SK-N-SH (cell line): ENCODE measurements at regions not wholly inside any gene's neighbourhood (a gene's known extent, or its start where the extent isn't known, plus 50 kb on each side); places are given as distances from the start of the nearest gene placed in this dataset.

Experiments
- CTCF ChIA-PET: fragments of 300-600, 350-600 bp; formaldehyde crosslinking; extraction: SDS; loops from one replicate; lab custom pipeline; 2021; lab: Yijun Ruan, JAX
- POLR2A ChIA-PET: fragments of 350-600 bp; sonication (Branson Sonifier 250); formaldehyde crosslinking; extraction: SDS; loops from one replicate; lab custom pipeline; 2020; ENCODE audit warnings: antibody characterized with exemption, inconsistent platforms; lab: Yijun Ruan, JAX
- DNase-seq: peaks from one replicate; pipeline ENCODE4 v3.0.0; 2012
- H2AFZ ChIP-seq: fragments of 200-600 bp; sonication (generic); 2 replicates; pipeline ENCODE4 v1.8.1; 2016; ENCODE audit warnings: antibody characterized with exemption, mild to moderate bottlenecking, low read depth
- H3F3A ChIP-seq: fragments of 200-600 bp; sonication (generic); replicated peaks from 2 replicates; pipeline ENCODE3; 2016; ENCODE audit warnings: antibody characterized with exemption, mild to moderate bottlenecking; ENCODE audit not compliant: insufficient read depth
- H3K27ac ChIP-seq, 2 experiments: fragments of 200-500 bp in 1 of 2; fragments of 200-600 bp in 1 of 2; sonication (Bioruptor generic) in 1 of 2; sonication (generic), shearing (Covaris generic) in 1 of 2; 2 replicates each; pipeline versions ENCODE4 v1.5.1 to v1.6.1; 2014 to 2016; ENCODE audit warnings: low read depth in 2 of 2, inconsistent platforms in 1 of 2, low read length in 1 of 2, mild to moderate bottlenecking in 1 of 2, mixed read lengths in 1 of 2
- H3K27me3 ChIP-seq: fragments of 200-600 bp; sonication (generic), shearing (Covaris generic); 2 replicates; pipeline ENCODE4 v1.6.1; 2016; ENCODE audit warnings: mixed run types; ENCODE audit not compliant: insufficient read depth
- H3K36me3 ChIP-seq, 2 experiments: fragments of 200-500 bp in 1 of 2; fragments of 200-600 bp in 1 of 2; sonication (Bioruptor generic) in 1 of 2; sonication (generic) in 1 of 2; replicated peaks in 1 of 2; 2 replicates each; pipeline versions ENCODE3 to v1.5.1; 2014 to 2016; ENCODE audit warnings: low read length in 1 of 2, mild to moderate bottlenecking in 1 of 2; ENCODE audit not compliant: insufficient read depth in 2 of 2, control insufficient read depth in 1 of 2
- H3K4me1 ChIP-seq, 2 experiments: fragments of 200-500 bp in 1 of 2; fragments of 200-600 bp in 1 of 2; sonication (Bioruptor generic) in 1 of 2; sonication (generic), shearing (Covaris generic) in 1 of 2; 2 replicates each; pipeline versions ENCODE4 v1.5.1 to v1.6.1; 2014 to 2016; ENCODE audit warnings: low read depth in 1 of 2, low read length in 1 of 2, mixed run types in 1 of 2; ENCODE audit not compliant: insufficient read depth in 2 of 2, control insufficient read depth in 1 of 2
- H3K4me2 ChIP-seq: fragments of 200-600 bp; sonication (generic), shearing (Covaris generic); 2 replicates; pipeline ENCODE4 v1.6.1; 2017; ENCODE audit warnings: mixed run types
- H3K4me3 ChIP-seq, 2 experiments: fragments of 200-500 bp in 1 of 2; fragments of 200-600 bp in 1 of 2; sonication (Bioruptor generic) in 1 of 2; sonication (generic), shearing (Covaris generic) in 1 of 2; 2 replicates each; pipeline versions ENCODE4 v1.5.1 to v1.8.1; 2014 to 2016; ENCODE audit warnings: low read depth in 2 of 2, inconsistent platforms in 1 of 2, low read length in 1 of 2, mild to moderate bottlenecking in 1 of 2, mixed read lengths in 1 of 2, moderate library complexity in 1 of 2
- H3K79me2 ChIP-seq: fragments of 200-600 bp; sonication (generic); 2 replicates; pipeline ENCODE4 v1.8.1; 2017; ENCODE audit warnings: mild to moderate bottlenecking; ENCODE audit not compliant: insufficient read depth
- H3K9ac ChIP-seq: fragments of 200-600 bp; sonication (generic); 2 replicates; pipeline ENCODE4 v1.6.1; 2017; ENCODE audit warnings: mixed run types
- H3K9me2 ChIP-seq: fragments of 200-600 bp; sonication (generic); 2 replicates; pipeline ENCODE4 v1.6.1; 2017; ENCODE audit warnings: mixed run types
- H3K9me3 ChIP-seq: fragments of 200-600 bp; sonication (generic); 2 replicates; pipeline ENCODE4 v1.6.1; 2017; ENCODE audit warnings: mixed run types, mild to moderate bottlenecking, moderate library complexity
- H4K20me1 ChIP-seq: fragments of 200-600 bp; sonication (generic); 2 replicates; pipeline ENCODE4 v1.6.1; 2017; ENCODE audit warnings: mild to moderate bottlenecking, mixed run types; ENCODE audit not compliant: insufficient read depth
- CTCF ChIP-seq: fragments of 200-600 bp; sonication (generic); IDR thresholded peaks from 2 replicates; pipeline ENCODE4 v1.6.1; 2017; ENCODE audit warnings: antibody characterized with exemption, mild to moderate bottlenecking, moderate library complexity
- ELF1 ChIP-seq: IDR thresholded peaks from 2 replicates; pipeline ENCODE4 v1.4.0; 2012
- EP300 ChIP-seq, 2 experiments: IDR thresholded peaks; 2 replicates each; pipeline versions ENCODE4 v1.4.0 to v1.6.1; 2012; ENCODE audit warnings: borderline replicate concordance in 1 of 2, low read depth in 1 of 2, low read length in 1 of 2
- EZH2phosphoT487 ChIP-seq: fragments of 200-600 bp; sonication (generic); IDR thresholded peaks from 2 replicates; pipeline ENCODE4 v1.6.1; 2017; ENCODE audit warnings: low read depth, mixed run types, mild to moderate bottlenecking, antibody characterized with exemption, moderate library complexity, borderline replicate concordance
- MAX ChIP-seq: IDR thresholded peaks from 2 replicates; pipeline ENCODE4 v1.4.0; 2012; ENCODE audit warnings: low read depth
- NRF1 ChIP-seq: IDR thresholded peaks from 2 replicates; pipeline ENCODE4 v1.6.1; 2012; ENCODE audit warnings: low read depth, mild to moderate bottlenecking, low read length
- PBX3 ChIP-seq: IDR thresholded peaks from 2 replicates; pipeline ENCODE4; 2012
- POLR2AphosphoS5 ChIP-seq: IDR thresholded peaks from 2 replicates; pipeline ENCODE4 v1.6.1; 2012; ENCODE audit warnings: low read depth, low read length
- RAD21 ChIP-seq: IDR thresholded peaks from 2 replicates; pipeline ENCODE4 v1.6.1; 2012; ENCODE audit warnings: mild to moderate bottlenecking, low read length
- RXRA ChIP-seq: IDR thresholded peaks from 2 replicates; pipeline ENCODE4 v1.4.0; 2012; ENCODE audit warnings: low read depth, mild to moderate bottlenecking, borderline replicate concordance
- SIN3A ChIP-seq: IDR thresholded peaks from 2 replicates; pipeline ENCODE4 v1.6.1; 2012; ENCODE audit warnings: low read depth, mild to moderate bottlenecking, low read length, moderate library complexity, borderline replicate concordance
- TAF1 ChIP-seq: IDR thresholded peaks from 2 replicates; pipeline ENCODE4 v1.6.1; 2012; ENCODE audit warnings: low read depth, mild to moderate bottlenecking, low read length, moderate library complexity, borderline replicate concordance
- USF1 ChIP-seq: IDR thresholded peaks from 2 replicates; pipeline ENCODE4 v1.4.0; 2012; ENCODE audit warnings: low read depth, borderline replicate concordance
- USF2 ChIP-seq: fragments of 150-350 bp; IDR thresholded peaks from 2 replicates; pipeline ENCODE4 v1.6.1; 2017; ENCODE audit warnings: antibody characterized with exemption, low read length, low read depth, borderline replicate concordance
- WGBS: methylation state at CpG from one replicate; pipeline ENCODE4 v1.1.6; 2017; ENCODE audit warnings: low lambda C conversion rate; 5-methylcytosine and 5-hydroxymethylcytosine counted together

- 10% methylated on average over 6 of the region's 8 CpGs for WGBS
- TF ChIP-seq SIN3A (no peak), RAD21 (0 out of 2 replicates have a peak, but pooled peaks have one; percentile 5)
- TF ChIP-seq, all 33 proteins: peak for 1
- no peak overlapping the region for H2AFZ ChIP-seq
- no peak overlapping the region for H3K9ac ChIP-seq
- H3K27me3 ChIP-seq = no peaks in the 10 kb centered on the region
- no peak overlapping the region for H3K4me3 ChIP-seq
- CTCF ChIA-PET = no interaction called here
- DNase-seq = no peak
- H4K20me1 ChIP-seq = no peaks in the 10 kb centered on the region
- no peaks in the 10 kb centered on the region for H3K36me3 ChIP-seq
- H3K27ac ChIP-seq = no peak overlapping the region
- no peaks in the 10 kb centered on the region for H3K79me2 ChIP-seq
- no peaks in the 10 kb centered on the region for H3K9me3 ChIP-seq
- H3F3A ChIP-seq = no peaks in the 10 kb centered on the region
- H3K9me2 ChIP-seq = no peaks in the 10 kb centered on the region
- peaks cover 0 to 6% of the 10 kb centered on the region in 2 experiments; a peak in 1 of 4 replicates for H3K4me1 ChIP-seq
- POLR2A ChIA-PET = no interaction called here
- no peak overlapping the region for H3K4me2 ChIP-seq
These were observed 121.9 kb downstream of the MATN1 start for GRCh38 chr1:30601316-30602085.

- no peaks in the 10 kb centered on the region for H3K9me2 ChIP-seq
- no peaks in the 10 kb centered on the region for H3K9me3 ChIP-seq
- no peaks in the 10 kb centered on the region for H4K20me1 ChIP-seq
- H3K9ac ChIP-seq = no peak overlapping the region
- H3F3A ChIP-seq = no peaks in the 10 kb centered on the region
- no peaks in the 10 kb centered on the region for H3K27me3 ChIP-seq
- ChIA-PET POLR2A (no interaction called here), CTCF (no interaction called here)
- H3K4me3 ChIP-seq = no peak overlapping the region
- no peaks in the 10 kb centered on the region for H3K36me3 ChIP-seq
- no peak overlapping the region for H2AFZ ChIP-seq
- no peaks in the 10 kb centered on the region for H3K79me2 ChIP-seq
- H3K4me2 ChIP-seq = no peak overlapping the region
- peaks cover 0 to 6% of the 10 kb centered on the region in 2 experiments; a peak in 1 of 4 replicates for H3K4me1 ChIP-seq
- H3K27ac ChIP-seq = no peak overlapping the region
- TF ChIP-seq TAF1 (no peak), RXRA (no peak), PBX3 (no peak), CTCF (no peak), EP300 (IDR thresholded peaks at IDR 0.05; ENCODE audit: borderline replicate concordance in 1 of 2, low read depth in 1 of 2, low read length in 1 of 2) (no peak)
- WGBS = 25% methylated on average over 3 of the region's 4 CpGs
- DNase-seq = no peak
These were observed 122.7 kb downstream of the MATN1 start for GRCh38 chr1:30600706-30601105.

- no peaks in the 10 kb centered on the region for H3K9me3 ChIP-seq
- no peaks in the 10 kb centered on the region for H3K36me3 ChIP-seq
- H3K27me3 ChIP-seq = no peaks in the 10 kb centered on the region
- H3K4me1 ChIP-seq = peaks cover 0 to 6% of the 10 kb centered on the region in 2 experiments; a peak in 1 of 4 replicates
- H3K79me2 ChIP-seq = no peaks in the 10 kb centered on the region
- no peaks in the 10 kb centered on the region for H3F3A ChIP-seq
- POLR2A ChIA-PET = no interaction called here
- WGBS = 35% methylated on average over 9 of the region's 9 CpGs
- no peak overlapping the region for H3K4me2 ChIP-seq
- H2AFZ ChIP-seq = no peak overlapping the region
- no peak overlapping the region for H3K27ac ChIP-seq
- H3K9me2 ChIP-seq = no peaks in the 10 kb centered on the region
- no peak overlapping the region for H3K4me3 ChIP-seq
- CTCF ChIA-PET = no interaction called here
- no peaks in the 10 kb centered on the region for H4K20me1 ChIP-seq
- no peak for DNase-seq
- no peak overlapping the region for H3K9ac ChIP-seq
- TF ChIP-seq MAX (no peak), TAF1 (no peak), POLR2AphosphoS5 (no peak), EZH2phosphoT487 (no peak), NRF1 (no peak), RXRA (no peak), ELF1 (no peak), PBX3 (no peak), SIN3A (no peak), USF1 (no peak), USF2 (no peak)
These were observed 123.1 kb downstream of the MATN1 start for GRCh38 chr1:30600258-30600657.
